HG02885 (cell line): ENCODE measurements at regions not wholly inside any gene's neighbourhood (a gene's known extent, or its start where the extent isn't known, plus 50 kb on each side); places are given as distances from the start of the nearest gene placed in this dataset.
"Not testable (repeated sequence)": the region's sequence is repeated elsewhere in the genome, so short reads cannot be mapped to it uniquely, and the experiment has no call there.

Experiments used
- ATAC-seq: cut with Tn5 transposase; IDR thresholded peaks from one replicate; pipeline ENCODE4 v1.9.1; 2021; ENCODE audit warnings: mild to moderate bottlenecking; ENCODE audit not compliant: unreplicated experiment, poor library complexity

GRCh38 chr4:56149591-56149990, 200.8 kb downstream of the CEP135 start:
- no peak for ATAC-seq

- no peak for ATAC-seq
Observed at GRCh38 chr4:56148428-56148827, 199.7 kb downstream of the CEP135 start.

- no peak for ATAC-seq
Observed at GRCh38 chr4:56147371-56147770, 198.6 kb downstream of the CEP135 start.

GRCh38 chr4:56146956-56147355, 198.2 kb downstream of the CEP135 start:
- ATAC-seq: no peak

GRCh38 chr4:56142088-56142487, 193.3 kb downstream of the CEP135 start:
- ATAC-seq: no peak

- no peak for ATAC-seq
Observed at GRCh38 chr4:56139241-56139827, 190.6 kb downstream of the CEP135 start.

- ATAC-seq: not testable (repeated sequence)
Observed at GRCh38 chr4:56134834-56135233, 186.1 kb downstream of the CEP135 start.

GRCh38 chr4:56134266-56134665, 185.5 kb downstream of the CEP135 start:
- ATAC-seq: no peak

GRCh38 chr4:56132835-56133234, 184.1 kb downstream of the CEP135 start:
- no peak for ATAC-seq

- ATAC-seq: not testable (repeated sequence)
Observed at GRCh38 chr4:56132188-56132587, 183.4 kb downstream of the CEP135 start.

- ATAC-seq: no peak
Observed at GRCh38 chr4:56130606-56131155, 181.9 kb downstream of the CEP135 start.

- peak; percentile 75 for ATAC-seq
Observed at GRCh38 chr4:56129431-56129861, 180.7 kb downstream of the CEP135 start.

- no peak for ATAC-seq
Observed at GRCh38 chr4:56128213-56128612, 179.5 kb downstream of the CEP135 start.

- ATAC-seq: no peak
Observed at GRCh38 chr4:56127716-56128115, 179.0 kb downstream of the CEP135 start.

- no peak for ATAC-seq
Observed at GRCh38 chr4:56123547-56123946, 174.8 kb downstream of the CEP135 start.

GRCh38 chr4:56123051-56123450, 174.3 kb downstream of the CEP135 start:
- ATAC-seq: no peak

GRCh38 chr4:56118845-56119244, 170.1 kb downstream of the CEP135 start:
- ATAC-seq: no peak

GRCh38 chr4:56118055-56118454, 169.3 kb downstream of the CEP135 start:
- ATAC-seq: no peak

- no peak for ATAC-seq
Observed at GRCh38 chr4:56115898-56116297, 167.2 kb downstream of the CEP135 start.

GRCh38 chr4:56112377-56112776, 163.6 kb downstream of the CEP135 start:
- ATAC-seq: no peak

GRCh38 chr4:56106180-56107147, 157.7 kb downstream of the CEP135 start:
- no peak for ATAC-seq
